ENCODE measurements at regions not wholly inside any gene's neighbourhood (a gene's known extent, or its start where the extent isn't known, plus 50 kb on each side); places are given as distances from the start of the nearest gene placed in this dataset.
"Not testable (repeated sequence)": the region's sequence is repeated elsewhere in the genome, so short reads cannot be mapped to it uniquely, and the experiment has no call there.

DNA sequence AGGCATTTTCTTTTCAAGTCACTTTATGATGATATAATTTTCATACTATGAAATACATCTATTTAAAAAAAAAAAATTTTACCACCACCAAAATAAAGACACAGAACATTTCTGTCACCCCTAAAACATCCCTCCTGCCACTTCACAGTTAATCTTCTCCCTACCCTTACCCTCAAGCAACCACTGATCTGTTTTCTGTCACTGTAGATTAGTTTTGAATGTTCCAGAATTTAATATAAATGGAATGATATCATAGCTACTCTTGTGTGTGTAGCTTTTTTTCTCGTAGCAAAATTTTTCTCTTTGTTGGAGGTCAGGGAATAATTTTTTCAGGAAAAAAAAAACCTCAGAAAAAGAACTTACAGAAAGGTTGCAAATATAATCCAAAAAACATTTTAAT lies 152.7 kb downstream of the RHOU start:
- Histone ChIP-seq H3K27me3 (no peaks in the 10 kb centered on the region), H3K4me1 (replicated peaks in 1 of 2) (no peaks in the 10 kb centered on the region), H3K9me3 (replicated peaks in 1 of 3) (no peaks in the 10 kb centered on the region), H3K4me3 (no peak overlapping the region), H3K27ac (no peak overlapping the region), H3K36me3 (replicated peaks in 1 of 2) (no peaks in the 10 kb centered on the region)
- intact Hi-C loops (cut with DNase I), result no loop called here
- WGBS, 4 donors, result 57 to 76% (median 63%) methylated on average over 1 of the region's 1 CpG
- TF ChIP-seq, protein P1, sequence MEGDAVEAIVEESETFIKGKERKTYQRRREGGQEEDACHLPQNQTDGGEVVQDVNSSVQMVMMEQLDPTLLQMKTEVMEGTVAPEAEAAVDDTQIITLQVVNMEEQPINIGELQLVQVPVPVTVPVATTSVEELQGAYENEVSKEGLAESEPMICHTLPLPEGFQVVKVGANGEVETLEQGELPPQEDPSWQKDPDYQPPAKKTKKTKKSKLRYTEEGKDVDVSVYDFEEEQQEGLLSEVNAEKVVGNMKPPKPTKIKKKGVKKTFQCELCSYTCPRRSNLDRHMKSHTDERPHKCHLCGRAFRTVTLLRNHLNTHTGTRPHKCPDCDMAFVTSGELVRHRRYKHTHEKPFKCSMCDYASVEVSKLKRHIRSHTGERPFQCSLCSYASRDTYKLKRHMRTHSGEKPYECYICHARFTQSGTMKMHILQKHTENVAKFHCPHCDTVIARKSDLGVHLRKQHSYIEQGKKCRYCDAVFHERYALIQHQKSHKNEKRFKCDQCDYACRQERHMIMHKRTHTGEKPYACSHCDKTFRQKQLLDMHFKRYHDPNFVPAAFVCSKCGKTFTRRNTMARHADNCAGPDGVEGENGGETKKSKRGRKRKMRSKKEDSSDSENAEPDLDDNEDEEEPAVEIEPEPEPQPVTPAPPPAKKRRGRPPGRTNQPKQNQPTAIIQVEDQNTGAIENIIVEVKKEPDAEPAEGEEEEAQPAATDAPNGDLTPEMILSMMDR (IDR thresholded peaks at IDR 0.05), result no peak
- TF ChIP-seq POLR2A (IDR thresholded peaks at IDR 0.05), result no peak
- DNase-seq, result no peak

DNA sequence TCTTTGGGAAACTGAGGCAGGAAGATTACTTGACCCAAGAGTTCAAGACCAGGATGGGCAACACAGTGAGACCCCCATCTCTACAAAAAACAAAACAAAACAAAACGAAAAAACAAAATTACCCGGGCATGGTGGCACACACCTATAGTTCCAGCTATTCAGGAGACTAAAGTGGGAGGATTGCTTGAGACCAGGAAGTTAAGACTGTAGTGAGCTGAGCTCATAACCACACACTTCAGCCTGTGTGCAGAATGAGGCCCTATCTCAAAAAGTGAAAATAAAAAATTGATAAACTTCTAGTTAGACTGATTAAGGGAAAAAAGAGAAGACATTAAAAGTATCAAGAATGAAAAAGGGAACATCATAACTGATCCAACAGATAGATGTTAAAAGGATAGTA lies 154.0 kb downstream of the RHOU start:
- Histone ChIP-seq H3K36me3 (replicated peaks in 1 of 2) (no peaks in the 10 kb centered on the region), H3K27ac (no peak overlapping the region), H3K9me3 (replicated peaks in 1 of 3) (no peaks in the 10 kb centered on the region), H3K4me1 (replicated peaks in 1 of 2) (no peaks in the 10 kb centered on the region), H3K27me3 (no peaks in the 10 kb centered on the region), H3K4me3 (no peak overlapping the region)
- intact Hi-C loops (cut with DNase I), result no loop called here
- 71 to 85% (median 77%) methylated on average over 2 of the region's 2 CpGs for WGBS, 4 donors
- DNase-seq, result no peak
- TF ChIP-seq POLR2A (IDR thresholded peaks at IDR 0.05), result no peak
- TF ChIP-seq, protein P1 (IDR thresholded peaks at IDR 0.05), result no peak

DNA sequence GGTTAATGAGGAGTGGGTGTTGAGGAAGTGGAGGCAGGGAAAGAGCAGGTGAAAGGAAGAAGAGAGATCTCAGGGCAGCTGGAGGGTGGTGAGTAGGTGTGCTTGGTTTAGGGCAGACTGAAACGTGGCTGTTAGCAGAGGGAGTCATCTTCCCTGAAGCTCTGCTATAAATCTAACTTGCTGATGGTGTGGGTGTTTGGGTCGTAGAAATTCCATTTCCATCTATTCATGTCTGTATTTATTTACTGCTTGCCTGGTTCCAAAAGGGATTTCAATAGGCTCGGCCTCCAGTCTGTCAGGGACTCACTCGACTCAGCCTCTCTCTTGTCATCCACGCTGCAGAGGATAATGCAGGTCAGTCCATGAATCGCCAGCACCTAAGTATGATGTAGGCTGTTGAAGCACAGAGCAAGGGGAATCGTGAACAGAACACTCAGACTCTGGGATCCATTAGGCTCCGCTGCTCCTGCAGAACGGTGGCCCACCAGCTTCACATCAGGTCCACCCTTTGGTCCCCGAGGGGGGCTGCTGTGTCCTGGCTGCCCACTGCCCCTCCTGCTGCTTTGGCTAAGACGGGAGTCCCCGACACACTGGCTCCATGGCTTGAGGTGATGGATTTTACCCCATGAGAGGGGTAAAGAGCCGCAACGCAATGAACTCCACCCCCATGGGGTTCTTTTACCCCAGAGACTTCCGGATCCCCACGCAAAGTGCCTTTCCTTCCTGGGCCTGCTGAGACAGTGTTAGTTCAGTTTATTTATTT lies 156.2 kb downstream of the RHOU start:
- DNase-seq, result no peak
- H3K4me3 ChIP-seq, result no peak overlapping the region
- no peaks in the 10 kb centered on the region for H3K9me3 ChIP-seq (replicated peaks in 1 of 3)
- intact Hi-C loops (cut with DNase I), result no loop called here
- H3K27ac ChIP-seq, result no peak overlapping the region
- no peaks in the 10 kb centered on the region for H3K27me3 ChIP-seq
- no peaks in the 10 kb centered on the region for H3K4me1 ChIP-seq (replicated peaks in 1 of 2)
- TF ChIP-seq, protein P1 (IDR thresholded peaks at IDR 0.05), result no peak
- no peak for TF ChIP-seq POLR2A (IDR thresholded peaks at IDR 0.05)
- H3K36me3 ChIP-seq (replicated peaks in 1 of 2), result no peaks in the 10 kb centered on the region
- WGBS, 4 donors, result 79 to 88% (median 84%) methylated on average over 14 to 16 of the region's 16 CpGs

DNA sequence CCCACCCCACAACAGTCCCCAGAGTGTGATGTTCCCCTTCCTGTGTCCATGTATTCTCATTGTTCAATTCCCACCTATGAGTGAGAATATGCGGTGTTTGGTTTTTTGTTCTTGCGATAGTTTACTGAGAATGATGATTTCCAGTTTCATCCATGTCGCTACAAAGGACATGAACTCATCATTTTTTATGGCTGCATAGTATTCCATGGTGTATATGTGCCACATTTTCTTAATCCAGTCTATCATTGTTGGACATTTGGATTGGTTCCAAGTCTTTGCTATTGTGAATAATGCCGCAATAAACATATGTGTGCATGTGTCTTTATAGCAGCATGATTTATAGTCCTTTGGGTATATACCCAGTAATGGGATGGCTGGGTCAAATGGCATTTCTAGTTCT lies 156.9 kb downstream of the RHOU start:
- H3K27ac ChIP-seq; H3K4me3 ChIP-seq; intact Hi-C loops (cut with DNase I); H3K27me3 ChIP-seq; H3K9me3 ChIP-seq (replicated peaks in 1 of 3); DNase-seq; H3K36me3 ChIP-seq (replicated peaks in 1 of 2); H3K4me1 ChIP-seq (replicated peaks in 1 of 2): not testable (repeated sequence)
- WGBS, 4 donors, result 91 to 97% (median 93%) methylated on average over 3 of the region's 4 CpGs; no CpG with 5 or more reads in 1 of the 4 donors

DNA sequence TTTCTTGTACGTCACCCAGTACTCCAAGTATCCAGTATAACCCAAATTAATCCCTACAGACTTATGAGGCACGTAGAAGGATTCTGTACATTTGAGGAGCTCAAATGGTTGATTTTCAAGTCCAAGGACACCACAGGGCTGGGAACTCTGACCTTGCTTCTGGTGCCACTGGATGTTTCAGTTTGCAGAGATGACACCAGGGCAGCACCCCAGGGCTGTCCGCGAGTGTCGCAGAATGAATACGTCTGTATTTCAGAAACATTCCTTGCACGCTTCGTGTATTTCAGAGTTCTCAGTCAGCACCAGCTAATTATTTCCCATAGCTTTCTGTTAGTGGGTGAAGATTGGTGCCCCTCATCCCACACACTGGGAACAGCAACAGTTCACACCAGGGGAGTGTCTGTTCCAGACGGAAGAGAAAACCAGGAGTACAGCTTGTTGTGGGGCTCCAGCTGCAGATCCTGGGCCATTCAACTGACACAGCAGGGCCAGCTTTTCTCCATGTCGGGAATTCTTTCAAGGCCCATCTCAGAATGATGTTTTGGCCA lies 159.2 kb downstream of the RHOU start:
- no peak for DNase-seq
- Histone ChIP-seq H3K27me3 (no peaks in the 10 kb centered on the region), H3K36me3 (replicated peaks in 1 of 2) (no peaks in the 10 kb centered on the region), H3K4me1 (replicated peaks in 1 of 2) (no peaks in the 10 kb centered on the region), H3K9me3 (replicated peaks in 1 of 3) (no peaks in the 10 kb centered on the region), H3K27ac (no peak overlapping the region), H3K4me3 (no peak overlapping the region)
- TF ChIP-seq, protein P1 (IDR thresholded peaks at IDR 0.05), result no peak
- no peak for TF ChIP-seq POLR2A (IDR thresholded peaks at IDR 0.05)
- WGBS, 4 donors, result 78 to 87% (median 81%) methylated on average over 9 to 10 of the region's 10 CpGs
- intact Hi-C loops (cut with DNase I), result no loop called here
